Kidney epithelial cell (primary cell): ENCODE measurements at regions not wholly inside any gene's neighbourhood (a gene's known extent, or its start where the extent isn't known, plus 50 kb on each side); places are given as distances from the start of the nearest gene placed in this dataset.

Experiments used
- DNase-seq: peaks from one replicate; pipeline ENCODE4 v3.0.0-alpha.2; 2010; ENCODE audit warnings: low read depth
- H3K27me3 ChIP-seq: 2 replicates; pipeline ENCODE4 v1.6.0; 2011; ENCODE audit warnings: low read length; ENCODE audit not compliant: control insufficient read depth, insufficient read depth
- H3K36me3 ChIP-seq: 2 replicates; pipeline ENCODE4 v1.5.1; 2011; ENCODE audit warnings: low read length; ENCODE audit not compliant: control insufficient read depth, insufficient read depth
- H3K4me3 ChIP-seq: 2 replicates; pipeline ENCODE4 v1.5.1; 2011; ENCODE audit warnings: low read depth, mild to moderate bottlenecking, control low read depth, low read length
- TF ChIP-seq, protein P1 (sequence below): IDR thresholded peaks from 2 replicates; pipeline ENCODE4 v1.5.1; 2011; ENCODE audit warnings: mild to moderate bottlenecking, moderate library complexity, low read length, control low read depth, inconsistent platforms; ENCODE audit not compliant: insufficient read depth, poor library complexity, severe bottlenecking

DNA sequence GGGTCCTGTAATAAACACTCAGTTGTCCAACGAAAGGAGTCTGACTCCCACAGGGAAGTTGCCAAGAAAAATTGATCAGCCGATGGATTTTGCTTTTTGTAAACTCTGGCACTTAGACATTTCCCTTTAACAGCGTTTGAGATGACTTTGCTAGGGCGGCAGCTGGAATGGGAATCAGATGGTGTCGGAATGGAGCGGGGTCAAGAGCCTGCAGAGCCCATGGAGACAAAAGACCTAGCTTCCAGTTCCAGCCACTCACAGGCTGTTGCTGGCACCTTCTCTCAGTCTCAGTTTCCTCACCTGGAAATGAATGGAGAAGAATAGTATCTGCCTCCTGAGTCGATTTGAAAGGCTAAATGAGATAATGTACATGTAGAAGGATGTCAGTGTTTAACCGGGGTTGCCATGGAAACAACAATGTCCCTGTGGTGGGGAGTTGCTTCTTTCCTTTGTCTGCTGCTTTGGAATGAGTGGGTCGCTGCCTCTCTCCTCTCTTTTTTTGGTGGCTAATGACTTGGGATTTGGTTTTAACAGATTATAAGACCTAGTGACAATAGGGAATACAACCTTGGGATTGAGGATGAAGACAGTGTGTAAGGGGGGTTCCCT is 137.4 kb downstream of the GAS1 start:
- Histone ChIP-seq H3K27me3 (no peaks in the 10 kb centered on the region), H3K4me3 (no peak overlapping the region), H3K36me3 (no peaks in the 10 kb centered on the region)
- TF ChIP-seq, protein P1, sequence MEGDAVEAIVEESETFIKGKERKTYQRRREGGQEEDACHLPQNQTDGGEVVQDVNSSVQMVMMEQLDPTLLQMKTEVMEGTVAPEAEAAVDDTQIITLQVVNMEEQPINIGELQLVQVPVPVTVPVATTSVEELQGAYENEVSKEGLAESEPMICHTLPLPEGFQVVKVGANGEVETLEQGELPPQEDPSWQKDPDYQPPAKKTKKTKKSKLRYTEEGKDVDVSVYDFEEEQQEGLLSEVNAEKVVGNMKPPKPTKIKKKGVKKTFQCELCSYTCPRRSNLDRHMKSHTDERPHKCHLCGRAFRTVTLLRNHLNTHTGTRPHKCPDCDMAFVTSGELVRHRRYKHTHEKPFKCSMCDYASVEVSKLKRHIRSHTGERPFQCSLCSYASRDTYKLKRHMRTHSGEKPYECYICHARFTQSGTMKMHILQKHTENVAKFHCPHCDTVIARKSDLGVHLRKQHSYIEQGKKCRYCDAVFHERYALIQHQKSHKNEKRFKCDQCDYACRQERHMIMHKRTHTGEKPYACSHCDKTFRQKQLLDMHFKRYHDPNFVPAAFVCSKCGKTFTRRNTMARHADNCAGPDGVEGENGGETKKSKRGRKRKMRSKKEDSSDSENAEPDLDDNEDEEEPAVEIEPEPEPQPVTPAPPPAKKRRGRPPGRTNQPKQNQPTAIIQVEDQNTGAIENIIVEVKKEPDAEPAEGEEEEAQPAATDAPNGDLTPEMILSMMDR = no peak
- DNase-seq = no peak

DNA sequence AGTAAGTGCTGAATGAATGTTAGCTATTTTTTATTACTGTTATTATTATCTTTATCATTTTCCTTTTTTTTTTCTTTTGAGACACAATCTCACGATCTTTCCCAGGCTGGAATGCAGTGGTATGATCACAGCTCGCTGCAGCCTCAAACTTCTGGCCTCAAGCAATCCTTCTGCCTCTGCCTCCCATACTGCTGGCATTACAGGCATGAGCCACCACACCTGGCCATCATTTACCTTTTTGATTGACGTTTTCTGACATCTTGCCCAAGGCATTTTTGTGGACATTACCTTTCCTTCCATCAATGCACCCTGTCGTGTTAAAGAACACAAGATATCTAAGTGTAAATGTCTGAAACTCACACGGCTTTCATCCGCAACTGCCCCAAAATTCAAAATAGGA is 138.2 kb downstream of the GAS1 start:
- H3K27me3 ChIP-seq = no peaks in the 10 kb centered on the region
- DNase-seq = no peak
- no peak overlapping the region for H3K4me3 ChIP-seq
- H3K36me3 ChIP-seq = no peaks in the 10 kb centered on the region
- TF ChIP-seq, protein P1 = no peak

DNA sequence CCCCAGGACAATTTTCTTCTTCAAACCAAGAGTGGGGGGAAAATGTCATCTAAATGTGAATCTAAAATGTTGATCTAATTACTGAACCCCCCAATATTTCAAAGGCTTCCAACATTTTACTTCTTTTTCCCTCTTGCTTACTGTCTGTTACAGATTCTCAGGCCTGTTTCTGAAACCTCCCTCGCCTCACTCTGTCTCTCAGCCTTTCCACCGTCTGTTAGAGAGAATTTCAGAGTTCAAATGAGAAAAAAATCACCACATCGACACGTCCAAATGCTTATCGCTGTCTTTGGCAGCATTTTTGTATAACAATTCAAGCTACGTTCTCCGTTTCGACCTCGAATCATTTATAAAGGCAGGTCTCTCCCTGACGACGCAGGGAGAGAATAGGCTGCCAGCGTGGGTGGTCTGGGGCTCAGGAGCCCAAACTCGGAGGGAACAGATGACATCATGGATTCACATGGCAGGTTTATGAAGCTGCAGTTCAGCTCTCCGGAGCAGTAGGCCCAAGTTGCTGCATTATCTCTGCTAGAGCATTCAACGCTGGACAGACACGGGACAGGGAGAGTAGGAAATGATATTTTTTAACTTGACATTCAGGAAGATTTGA is 139.8 kb downstream of the GAS1 start:
- H3K27me3 ChIP-seq = no peaks in the 10 kb centered on the region
- no peak overlapping the region for H3K4me3 ChIP-seq
- DNase-seq = no peak
- TF ChIP-seq, protein P1 = no peak
- H3K36me3 ChIP-seq = no peaks in the 10 kb centered on the region

DNA sequence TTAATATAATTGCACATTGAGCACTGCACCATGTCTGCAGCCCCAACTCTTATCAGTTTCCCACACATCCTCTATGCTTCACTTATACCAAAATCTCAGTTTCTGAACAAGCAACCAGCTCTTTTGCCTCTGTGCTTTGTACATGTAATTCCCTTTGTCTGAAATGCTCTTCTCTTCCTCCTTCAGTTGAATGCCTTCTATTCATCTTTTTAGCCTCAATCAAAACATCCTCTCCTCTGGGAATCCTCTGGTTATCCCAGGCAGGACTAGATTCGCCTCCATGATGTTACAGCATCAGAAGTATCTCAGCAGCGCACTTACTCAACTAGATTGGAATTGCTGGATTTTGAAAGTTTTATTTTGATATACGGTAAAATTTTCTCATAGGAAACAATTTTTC is 143.3 kb downstream of the GAS1 start:
- H3K4me3 ChIP-seq = no peak overlapping the region
- DNase-seq = no peak
- no peaks in the 10 kb centered on the region for H3K27me3 ChIP-seq
- H3K36me3 ChIP-seq = no peaks in the 10 kb centered on the region
- TF ChIP-seq, protein P1 = no peak

DNA sequence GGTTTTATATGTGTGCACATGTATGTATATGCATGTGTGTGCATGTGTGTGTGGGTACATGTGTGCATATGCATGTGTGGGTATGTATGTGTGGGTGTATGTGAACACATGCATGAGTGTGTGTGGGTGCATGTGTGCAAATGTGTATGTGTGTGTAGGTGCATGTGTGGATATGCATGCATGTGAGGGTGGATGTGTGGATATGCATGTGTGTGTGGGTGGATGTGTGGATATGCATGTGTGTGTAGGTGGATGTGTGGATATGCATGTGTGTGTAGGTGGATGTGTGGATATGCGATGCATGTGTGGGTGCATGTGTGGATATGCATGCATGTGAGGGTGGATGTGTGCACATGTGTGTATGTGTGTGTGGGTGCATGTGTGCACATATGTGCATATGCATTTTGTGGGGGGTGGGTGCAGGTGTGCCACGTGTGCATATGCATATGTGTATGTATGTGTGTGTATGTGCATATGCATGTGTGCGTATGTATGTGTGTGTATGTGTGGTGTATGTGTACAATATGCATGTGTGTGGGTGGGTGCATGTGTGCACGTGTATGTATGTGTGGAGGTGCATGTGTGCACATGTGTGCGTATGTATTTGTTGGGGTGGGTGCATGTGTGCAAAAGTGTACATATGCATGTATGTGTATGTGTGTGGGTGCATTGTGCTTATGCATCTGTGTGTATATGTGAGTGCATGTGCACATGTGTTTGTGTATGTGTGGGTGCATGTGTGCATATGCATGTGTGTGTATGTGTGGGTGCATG is 144.2 kb downstream of the GAS1 start:
- no peak overlapping the region for H3K4me3 ChIP-seq
- no peak for DNase-seq
- no peaks in the 10 kb centered on the region for H3K36me3 ChIP-seq
- H3K27me3 ChIP-seq = no peaks in the 10 kb centered on the region
- TF ChIP-seq, protein P1 = no peak

DNA sequence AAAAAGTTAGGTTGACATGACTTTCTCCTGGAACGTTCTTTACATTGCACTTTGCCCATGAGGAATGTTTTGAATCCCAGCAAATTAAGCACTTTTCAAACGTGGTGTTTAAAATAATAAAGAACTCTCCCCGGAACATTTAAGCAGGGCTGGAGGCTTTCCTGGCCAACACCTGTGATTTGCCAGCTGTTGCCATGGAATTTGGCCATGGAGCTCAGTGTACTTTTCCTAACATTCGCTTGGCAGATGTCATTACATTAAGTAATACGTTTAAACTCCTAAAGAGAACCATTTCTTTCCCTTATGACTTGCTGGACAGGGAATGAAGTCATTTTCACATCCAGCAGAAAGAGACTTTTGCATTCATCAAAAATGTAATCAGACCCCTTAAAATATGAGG is 146.1 kb downstream of the GAS1 start:
- no peaks in the 10 kb centered on the region for H3K36me3 ChIP-seq
- no peak for DNase-seq
- no peak overlapping the region for H3K4me3 ChIP-seq
- TF ChIP-seq, protein P1 = no peak
- H3K27me3 ChIP-seq = no peaks in the 10 kb centered on the region
